ENCODE measurements at regions not wholly inside any gene's neighbourhood (a gene's known extent, or its start where the extent isn't known, plus 50 kb on each side); places are given as distances from the start of the nearest gene placed in this dataset.

GRCh38 chrX:7262551-7262950 lies 114.6 kb upstream of the PUDP start:
- TF ChIP-seq, protein P1, sequence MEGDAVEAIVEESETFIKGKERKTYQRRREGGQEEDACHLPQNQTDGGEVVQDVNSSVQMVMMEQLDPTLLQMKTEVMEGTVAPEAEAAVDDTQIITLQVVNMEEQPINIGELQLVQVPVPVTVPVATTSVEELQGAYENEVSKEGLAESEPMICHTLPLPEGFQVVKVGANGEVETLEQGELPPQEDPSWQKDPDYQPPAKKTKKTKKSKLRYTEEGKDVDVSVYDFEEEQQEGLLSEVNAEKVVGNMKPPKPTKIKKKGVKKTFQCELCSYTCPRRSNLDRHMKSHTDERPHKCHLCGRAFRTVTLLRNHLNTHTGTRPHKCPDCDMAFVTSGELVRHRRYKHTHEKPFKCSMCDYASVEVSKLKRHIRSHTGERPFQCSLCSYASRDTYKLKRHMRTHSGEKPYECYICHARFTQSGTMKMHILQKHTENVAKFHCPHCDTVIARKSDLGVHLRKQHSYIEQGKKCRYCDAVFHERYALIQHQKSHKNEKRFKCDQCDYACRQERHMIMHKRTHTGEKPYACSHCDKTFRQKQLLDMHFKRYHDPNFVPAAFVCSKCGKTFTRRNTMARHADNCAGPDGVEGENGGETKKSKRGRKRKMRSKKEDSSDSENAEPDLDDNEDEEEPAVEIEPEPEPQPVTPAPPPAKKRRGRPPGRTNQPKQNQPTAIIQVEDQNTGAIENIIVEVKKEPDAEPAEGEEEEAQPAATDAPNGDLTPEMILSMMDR (IDR thresholded peaks at IDR 0.05): no peak
- TF ChIP-seq EP300 (IDR thresholded peaks at IDR 0.05) (no peak), POLR2A (IDR thresholded peaks at IDR 0.05; ENCODE audit: low read length) (no peak), SMC3 (IDR thresholded peaks at IDR 0.05) (no peak), RAD21 (conservative IDR thresholded peaks at IDR 0.05 in 1 of 2, IDR thresholded peaks at IDR 0.05 in 1 of 2) (no peak)
